NB4 (cell line): ENCODE measurements at regions not wholly inside any gene's neighbourhood (a gene's known extent, or its start where the extent isn't known, plus 50 kb on each side); places are given as distances from the start of the nearest gene placed in this dataset.

Experiments used
- DNase-seq: peaks from one replicate; pipeline ENCODE4 v3.0.0; 2010; ENCODE audit warnings: low read depth
- H3K4me3 ChIP-seq: one replicate; pipeline ENCODE4 v1.5.1; 2011; ENCODE audit warnings: mild to moderate bottlenecking, low read depth, low read length, moderate library complexity
- MYC ChIP-seq: IDR thresholded peaks from 2 replicates; pipeline ENCODE4 v1.6.1; 2011; ENCODE audit warnings: low read depth, low read length
- POLR2A ChIP-seq: IDR thresholded peaks from 2 replicates; pipeline ENCODE4 v1.6.1; 2011; ENCODE audit warnings: mild to moderate bottlenecking; ENCODE audit not compliant: insufficient read length; ENCODE audit errors: extremely low read depth
- TF ChIP-seq, protein P1 (sequence below): IDR thresholded peaks from 2 replicates; pipeline ENCODE4 v1.6.1; 2011; ENCODE audit warnings: low read depth, low read length
- TF ChIP-seq, protein P2 (sequence below): IDR thresholded peaks from one replicate; pipeline ENCODE4 v1.5.1; 2012; ENCODE audit warnings: low read depth, low read length

DNA sequence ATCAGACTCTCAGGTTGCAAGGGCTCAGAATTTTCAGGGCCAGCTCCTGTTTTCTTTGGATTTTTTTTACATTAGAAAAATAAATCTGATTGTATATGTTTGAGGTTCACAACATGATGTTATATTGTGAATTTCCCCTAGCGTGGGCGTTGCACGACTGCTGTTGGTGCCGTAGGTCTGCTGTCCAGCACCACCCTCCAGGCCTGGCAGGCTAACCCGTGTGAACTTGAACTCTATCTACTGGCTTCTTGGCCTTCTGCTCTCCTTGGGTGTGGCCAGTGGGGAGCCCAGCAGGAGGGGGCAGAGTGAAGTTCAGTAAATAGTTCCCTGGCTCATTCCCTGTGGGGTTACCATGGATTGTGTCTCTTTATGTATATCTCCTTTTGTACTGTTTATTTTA lies 80.5 kb upstream of the RORA start:
- no peak for TF ChIP-seq POLR2A
- no peak overlapping the region for H3K4me3 ChIP-seq
- DNase-seq: no peak

DNA sequence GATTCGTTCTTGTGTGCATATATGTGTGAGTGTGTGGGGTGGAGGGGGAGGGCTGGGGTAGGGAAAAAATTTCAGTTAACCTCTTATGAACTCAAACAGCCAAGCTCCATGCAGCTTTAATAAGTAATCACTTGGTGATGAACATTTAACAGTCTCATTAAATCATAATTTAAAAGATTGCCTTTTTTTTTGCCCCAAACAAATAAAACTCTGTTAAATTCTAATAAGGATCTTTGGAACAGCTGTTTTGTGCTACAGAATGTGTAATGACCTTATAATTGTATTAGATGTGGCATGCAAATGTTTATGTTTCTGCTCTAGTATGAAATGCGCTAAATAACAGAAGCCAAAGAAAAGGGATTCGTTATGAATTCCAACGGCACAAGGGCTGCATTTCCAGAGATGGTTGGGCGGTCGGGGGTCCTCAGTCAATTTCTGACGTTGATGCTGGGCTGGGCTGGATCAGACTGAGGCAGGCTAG lies 80.0 kb upstream of the RORA start:
- TF ChIP-seq, protein P1, sequence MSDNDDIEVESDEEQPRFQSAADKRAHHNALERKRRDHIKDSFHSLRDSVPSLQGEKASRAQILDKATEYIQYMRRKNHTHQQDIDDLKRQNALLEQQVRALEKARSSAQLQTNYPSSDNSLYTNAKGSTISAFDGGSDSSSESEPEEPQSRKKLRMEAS: no peak
- TF ChIP-seq POLR2A (no peak), MYC (no peak)
- TF ChIP-seq, protein P2, sequence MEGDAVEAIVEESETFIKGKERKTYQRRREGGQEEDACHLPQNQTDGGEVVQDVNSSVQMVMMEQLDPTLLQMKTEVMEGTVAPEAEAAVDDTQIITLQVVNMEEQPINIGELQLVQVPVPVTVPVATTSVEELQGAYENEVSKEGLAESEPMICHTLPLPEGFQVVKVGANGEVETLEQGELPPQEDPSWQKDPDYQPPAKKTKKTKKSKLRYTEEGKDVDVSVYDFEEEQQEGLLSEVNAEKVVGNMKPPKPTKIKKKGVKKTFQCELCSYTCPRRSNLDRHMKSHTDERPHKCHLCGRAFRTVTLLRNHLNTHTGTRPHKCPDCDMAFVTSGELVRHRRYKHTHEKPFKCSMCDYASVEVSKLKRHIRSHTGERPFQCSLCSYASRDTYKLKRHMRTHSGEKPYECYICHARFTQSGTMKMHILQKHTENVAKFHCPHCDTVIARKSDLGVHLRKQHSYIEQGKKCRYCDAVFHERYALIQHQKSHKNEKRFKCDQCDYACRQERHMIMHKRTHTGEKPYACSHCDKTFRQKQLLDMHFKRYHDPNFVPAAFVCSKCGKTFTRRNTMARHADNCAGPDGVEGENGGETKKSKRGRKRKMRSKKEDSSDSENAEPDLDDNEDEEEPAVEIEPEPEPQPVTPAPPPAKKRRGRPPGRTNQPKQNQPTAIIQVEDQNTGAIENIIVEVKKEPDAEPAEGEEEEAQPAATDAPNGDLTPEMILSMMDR: no peak
- no peak for DNase-seq
- H3K4me3 ChIP-seq: no peak overlapping the region

DNA sequence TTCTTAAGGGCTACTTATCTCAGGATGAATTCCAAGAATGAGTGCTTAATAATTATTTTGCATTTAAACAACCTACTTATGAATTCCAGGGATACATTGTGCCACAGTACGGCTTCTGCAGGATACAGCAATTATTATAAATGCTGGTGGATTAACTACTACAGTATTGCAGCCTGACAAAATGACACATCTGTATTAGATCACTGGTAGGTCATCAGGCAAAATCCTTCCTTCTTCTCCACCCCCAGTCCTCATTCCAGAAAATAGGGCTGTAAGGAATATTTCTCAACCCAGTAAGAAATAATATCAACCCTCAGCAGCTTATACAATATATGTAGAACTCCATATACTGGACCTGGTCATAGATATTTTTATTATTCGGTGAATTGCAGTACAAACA lies 79.3 kb upstream of the RORA start:
- DNase-seq: no peak
- H3K4me3 ChIP-seq: no peak overlapping the region
- TF ChIP-seq MYC (no peak), POLR2A (no peak)
- TF ChIP-seq, protein P2: no peak
- TF ChIP-seq, protein P1: no peak

DNA sequence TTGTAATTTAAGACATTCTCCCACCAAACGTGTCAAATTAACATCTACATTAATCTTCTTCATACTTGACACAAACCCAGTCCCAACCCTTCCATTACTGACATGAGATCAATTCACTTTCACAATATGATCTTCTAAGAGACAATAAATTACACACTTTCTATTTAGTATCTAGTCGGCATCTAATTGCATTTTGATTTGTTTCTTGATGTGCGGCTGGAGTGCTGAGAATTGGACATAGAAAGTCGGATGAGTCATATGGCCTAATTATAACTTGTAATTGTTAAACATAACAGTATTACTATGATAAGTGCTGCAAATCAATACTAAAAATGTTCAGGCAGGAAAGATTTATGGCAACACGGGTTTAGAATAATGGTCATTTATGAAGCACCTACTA lies 78.4 kb upstream of the RORA start:
- no peak for DNase-seq
- TF ChIP-seq MYC: no peak
- TF ChIP-seq, protein P2: no peak
- TF ChIP-seq, protein P1: no peak
- TF ChIP-seq POLR2A: no peak
- no peak overlapping the region for H3K4me3 ChIP-seq

DNA sequence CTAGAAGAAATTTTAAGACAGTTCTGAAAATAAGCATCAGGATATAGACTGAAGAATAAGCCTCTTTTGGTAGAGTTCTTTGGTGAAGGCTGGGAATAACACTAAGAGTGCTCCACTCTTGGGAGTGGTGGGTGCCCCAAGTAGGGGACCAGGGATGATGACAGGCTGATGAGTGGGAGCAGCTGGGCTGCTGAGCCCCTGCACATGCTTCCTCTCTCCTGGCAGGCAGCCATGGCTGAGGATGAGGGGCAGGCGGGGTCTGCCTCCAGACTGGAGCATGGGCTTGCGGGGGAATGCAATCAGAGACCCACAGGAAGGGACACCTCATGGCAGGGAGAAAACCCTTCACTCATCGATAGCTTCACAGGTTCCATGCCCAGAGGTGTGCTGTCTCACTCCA lies 72.6 kb upstream of the RORA start:
- TF ChIP-seq MYC (no peak), POLR2A (no peak)
- TF ChIP-seq, protein P2: no peak
- TF ChIP-seq, protein P1: no peak
- H3K4me3 ChIP-seq: no peak overlapping the region
- DNase-seq: no peak

DNA sequence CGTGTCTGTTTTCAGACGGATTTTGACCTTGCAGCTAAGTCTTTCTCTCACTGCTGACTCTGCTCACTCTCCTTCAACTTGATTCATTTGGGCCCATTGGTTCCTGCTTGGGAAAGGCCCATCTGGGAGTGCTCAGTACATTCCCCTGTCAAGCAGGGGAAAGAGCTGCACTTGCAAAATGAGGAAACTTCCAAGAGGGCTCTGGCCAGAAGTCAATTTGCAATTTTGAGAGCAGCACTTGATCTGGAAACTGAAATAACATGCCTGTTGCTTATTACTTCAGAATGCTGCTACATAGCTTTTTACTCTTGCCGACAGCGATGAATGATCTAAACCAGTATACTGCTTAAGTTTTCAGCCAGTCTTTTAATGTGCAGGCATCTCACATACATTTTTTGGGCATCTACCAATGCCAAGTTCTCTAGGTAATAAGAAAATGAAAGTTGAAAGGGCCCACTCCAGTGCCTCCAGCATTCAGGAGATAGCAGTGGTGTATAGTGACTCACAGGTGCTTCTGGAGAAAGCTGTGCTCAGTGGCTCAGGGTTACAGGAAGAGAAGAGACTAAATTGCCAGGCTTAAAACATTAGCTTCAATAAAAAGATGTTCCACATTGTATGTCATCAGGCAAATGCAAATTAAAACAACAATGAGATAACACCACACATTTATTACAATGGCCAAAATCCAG lies 70.1 kb upstream of the RORA start:
- TF ChIP-seq POLR2A (no peak), MYC (no peak)
- TF ChIP-seq, protein P1: no peak
- TF ChIP-seq, protein P2: no peak

More for the DNA sequence above, 70.1 kb upstream of the RORA start:
- no peak for DNase-seq
- H3K4me3 ChIP-seq: no peak overlapping the region
